GM12872 (cell line): ENCODE measurements at regions not wholly inside any gene's neighbourhood (a gene's known extent, or its start where the extent isn't known, plus 50 kb on each side); places are given as distances from the start of the nearest gene placed in this dataset.

Experiments used
- TF ChIP-seq, protein P1 (sequence below): IDR thresholded peaks from 3 replicates; pipeline ENCODE4 v1.5.1; 2011; ENCODE audit warnings: low read depth, mild to moderate bottlenecking, low read length, moderate library complexity; ENCODE audit not compliant: insufficient read depth

DNA sequence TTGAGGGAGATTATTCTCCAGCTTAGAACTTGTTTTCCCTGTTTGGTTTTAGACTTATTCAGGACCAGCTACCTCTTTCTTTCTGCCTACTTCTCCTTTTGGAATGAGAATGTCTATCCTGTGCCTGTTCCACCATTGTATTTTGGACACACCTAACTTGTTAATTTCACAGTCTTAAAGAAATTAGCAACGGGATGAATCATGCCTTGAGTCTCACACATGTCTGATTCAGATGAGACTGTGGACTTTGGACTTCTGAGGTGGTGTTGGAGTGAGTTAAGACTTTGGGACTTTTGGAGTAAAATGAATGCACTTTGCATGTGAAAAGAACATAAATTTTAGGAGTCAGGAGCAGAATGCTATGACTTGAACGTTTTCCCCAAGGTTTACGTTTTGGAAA, 581.4 kb downstream of the CDH11 start:
- TF ChIP-seq, protein P1, sequence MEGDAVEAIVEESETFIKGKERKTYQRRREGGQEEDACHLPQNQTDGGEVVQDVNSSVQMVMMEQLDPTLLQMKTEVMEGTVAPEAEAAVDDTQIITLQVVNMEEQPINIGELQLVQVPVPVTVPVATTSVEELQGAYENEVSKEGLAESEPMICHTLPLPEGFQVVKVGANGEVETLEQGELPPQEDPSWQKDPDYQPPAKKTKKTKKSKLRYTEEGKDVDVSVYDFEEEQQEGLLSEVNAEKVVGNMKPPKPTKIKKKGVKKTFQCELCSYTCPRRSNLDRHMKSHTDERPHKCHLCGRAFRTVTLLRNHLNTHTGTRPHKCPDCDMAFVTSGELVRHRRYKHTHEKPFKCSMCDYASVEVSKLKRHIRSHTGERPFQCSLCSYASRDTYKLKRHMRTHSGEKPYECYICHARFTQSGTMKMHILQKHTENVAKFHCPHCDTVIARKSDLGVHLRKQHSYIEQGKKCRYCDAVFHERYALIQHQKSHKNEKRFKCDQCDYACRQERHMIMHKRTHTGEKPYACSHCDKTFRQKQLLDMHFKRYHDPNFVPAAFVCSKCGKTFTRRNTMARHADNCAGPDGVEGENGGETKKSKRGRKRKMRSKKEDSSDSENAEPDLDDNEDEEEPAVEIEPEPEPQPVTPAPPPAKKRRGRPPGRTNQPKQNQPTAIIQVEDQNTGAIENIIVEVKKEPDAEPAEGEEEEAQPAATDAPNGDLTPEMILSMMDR = no peak

DNA sequence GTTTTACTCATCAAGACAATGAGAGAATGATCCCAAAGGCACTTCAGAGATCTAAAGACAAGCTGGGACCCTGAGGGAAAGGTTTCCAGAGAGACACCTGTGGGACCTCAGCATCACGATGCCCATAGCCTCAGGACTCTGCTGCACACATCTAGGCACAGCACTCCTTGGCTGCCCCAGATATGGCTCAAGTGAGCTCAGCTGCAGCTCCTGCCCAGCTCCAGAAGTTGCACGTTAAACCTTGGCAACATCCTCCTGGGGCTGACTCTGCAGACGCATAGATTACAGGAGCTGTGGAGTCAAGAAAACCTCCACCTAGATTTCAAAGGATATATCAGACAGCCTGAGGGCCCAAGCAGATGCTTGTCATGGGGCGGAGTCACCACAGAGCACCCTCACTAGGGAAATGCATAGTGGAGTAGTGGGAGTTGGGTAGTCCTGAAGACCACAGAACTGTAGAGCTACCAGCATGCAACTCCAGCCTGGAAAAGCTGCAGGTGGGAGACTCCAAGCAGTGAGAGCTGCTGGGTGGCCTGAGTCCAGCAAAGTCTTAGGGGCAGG, 582.0 kb downstream of the CDH11 start:
- TF ChIP-seq, protein P1 = no peak

DNA sequence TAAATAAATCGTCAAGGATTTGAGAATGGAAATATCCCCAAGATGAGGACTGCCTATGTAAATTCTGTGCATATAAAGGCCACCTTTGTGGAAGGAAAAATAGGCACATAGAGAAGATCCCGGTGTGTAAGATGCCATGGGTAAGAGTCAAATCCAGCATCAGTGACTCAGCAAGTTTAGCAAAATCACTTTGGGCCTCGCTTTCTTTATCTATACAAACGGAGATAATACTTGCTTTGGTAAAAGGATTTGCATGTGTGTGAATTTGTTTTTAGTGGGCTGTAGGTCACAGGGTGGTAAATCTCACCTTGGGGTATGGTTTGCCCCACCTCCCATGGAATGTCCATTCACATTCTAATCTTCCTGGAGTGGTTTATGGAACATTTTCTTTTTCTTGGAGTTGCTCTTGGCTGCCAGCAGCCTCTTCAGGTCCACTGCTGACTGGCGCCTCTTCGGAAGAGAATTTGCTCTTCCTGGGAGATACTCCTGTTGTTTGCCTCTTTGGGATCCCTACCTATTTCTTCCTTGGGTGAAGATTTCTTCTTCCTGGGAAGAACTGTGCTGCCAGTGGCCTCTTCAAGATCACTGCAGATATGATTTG, 587.6 kb downstream of the CDH11 start:
- TF ChIP-seq, protein P1 = no peak

DNA sequence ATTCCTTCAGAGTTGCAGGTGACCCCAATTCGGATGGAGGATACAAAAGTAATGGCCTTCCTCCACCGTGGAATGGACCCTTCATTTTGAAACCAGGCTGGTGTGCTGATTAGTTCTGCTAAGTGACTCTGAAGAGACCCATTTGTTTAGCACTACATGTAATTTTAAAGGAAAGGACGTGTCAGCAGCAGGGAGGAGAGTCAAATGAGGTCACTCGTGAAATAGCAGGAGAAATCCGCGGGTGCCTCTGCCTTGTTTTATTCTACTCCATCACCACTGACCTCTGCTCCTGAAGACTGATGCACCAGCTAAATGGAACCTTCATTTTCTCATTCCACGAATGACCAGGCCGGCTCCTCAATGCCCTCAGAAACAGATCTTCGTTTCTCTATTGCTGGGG, 589.2 kb downstream of the CDH11 start:
- TF ChIP-seq, protein P1 = no peak

DNA sequence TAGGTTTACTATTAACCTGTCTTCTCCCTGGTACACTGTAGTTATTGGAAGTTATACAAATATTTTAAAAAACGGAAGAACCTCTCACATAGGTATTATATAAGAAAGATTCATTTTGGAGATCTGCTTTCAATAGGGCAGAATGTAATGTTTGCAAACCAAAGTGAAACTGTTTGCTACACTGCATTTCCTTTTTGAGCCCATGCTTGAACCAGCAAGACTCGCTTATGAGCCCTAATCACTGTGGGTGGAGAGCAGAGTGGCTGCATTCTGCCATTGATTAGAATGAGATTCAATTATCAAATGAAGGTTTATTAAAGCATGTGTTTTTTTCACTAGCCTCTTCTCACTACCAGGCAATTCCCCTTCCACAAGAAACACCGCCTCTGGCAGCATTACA, 589.7 kb downstream of the CDH11 start:
- TF ChIP-seq, protein P1 = no peak

DNA sequence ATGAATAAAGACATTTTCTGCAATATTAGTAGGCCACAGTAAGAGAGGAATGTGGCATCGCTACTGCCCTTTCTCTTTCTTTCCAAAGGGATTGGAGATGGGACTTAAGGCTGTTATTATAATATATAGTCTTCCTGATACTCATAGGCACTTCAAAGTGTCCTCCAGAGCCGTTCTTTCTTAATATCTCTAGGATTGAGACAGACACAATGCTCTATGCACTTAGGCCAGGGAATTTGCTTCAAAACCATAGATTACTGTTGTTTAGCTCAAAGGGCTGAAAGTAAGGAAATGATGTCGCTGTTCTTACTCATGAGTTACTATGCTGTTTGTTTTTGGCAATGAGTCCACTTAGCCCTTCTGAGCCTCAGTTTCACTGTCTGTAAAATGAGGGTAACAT, 590.5 kb downstream of the CDH11 start:
- TF ChIP-seq, protein P1 = no peak

DNA sequence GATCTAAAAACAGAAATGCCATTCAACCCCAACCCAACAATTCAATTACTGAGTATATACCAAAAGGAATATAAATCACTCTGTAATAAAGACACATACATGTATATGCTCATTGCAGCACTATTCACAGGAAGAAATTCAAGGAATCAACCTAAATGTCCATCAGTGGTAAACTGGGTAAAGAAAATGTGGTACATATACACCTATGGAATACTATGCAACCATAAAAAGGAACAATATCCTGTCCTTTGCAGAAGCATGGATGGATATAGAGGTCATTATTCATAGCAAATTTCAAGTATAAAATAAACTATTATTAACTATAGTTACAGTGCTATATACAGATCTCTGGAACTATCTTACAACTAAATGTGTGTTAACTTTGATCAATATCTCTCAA, 599.3 kb downstream of the CDH11 start:
- TF ChIP-seq, protein P1 = no peak
